ENCODE measurements at regions not wholly inside any gene's neighbourhood (a gene's known extent, or its start where the extent isn't known, plus 50 kb on each side); places are given as distances from the start of the nearest gene placed in this dataset.

- no peaks in the 10 kb centered on the region for H3K36me3 ChIP-seq (ENCODE audit: insufficient read depth, low read length)
Measured at GRCh38 chr20:4459081-4459480, 210.0 kb upstream of the ADRA1D start.

GRCh38 chr20:4457566-4458543, 208.8 kb upstream of the ADRA1D start:
- H3K27me3 ChIP-seq (ENCODE audit: control insufficient read depth in 1 of 2, insufficient read depth in 2 of 2, low read length in 2 of 2), result no peaks in the 10 kb centered on the region
- no peak overlapping the region for H3K27ac ChIP-seq (ENCODE audit: low read depth, low read length)
- no peak overlapping the region for H3K9ac ChIP-seq (ENCODE audit: low read length)
- no peak overlapping the region for H3K4me3 ChIP-seq (ENCODE audit: low read depth in 1 of 2, low read length in 2 of 2)
- no peaks in the 10 kb centered on the region for H3K4me1 ChIP-seq (ENCODE audit: insufficient read depth, low read length)
- no peaks in the 10 kb centered on the region for H3K36me3 ChIP-seq (ENCODE audit: insufficient read depth, low read length)
- H3K9me3 ChIP-seq (ENCODE audit: low read length), result no peaks in the 10 kb centered on the region

More at GRCh38 chr20:4459081-4459480, 210.0 kb upstream of the ADRA1D start:
- no peak overlapping the region for H3K27ac ChIP-seq (ENCODE audit: low read depth, low read length)
- H3K9me3 ChIP-seq (ENCODE audit: low read length), result no peaks in the 10 kb centered on the region
- H3K9ac ChIP-seq (ENCODE audit: low read length), result no peak overlapping the region
- no peaks in the 10 kb centered on the region for H3K27me3 ChIP-seq (ENCODE audit: control insufficient read depth in 1 of 2, insufficient read depth in 2 of 2, low read length in 2 of 2)
- no peak overlapping the region for H3K4me3 ChIP-seq (ENCODE audit: low read depth in 1 of 2, low read length in 2 of 2)
- no peaks in the 10 kb centered on the region for H3K4me1 ChIP-seq (ENCODE audit: insufficient read depth, low read length)

- no peaks in the 10 kb centered on the region for H3K4me1 ChIP-seq (ENCODE audit: insufficient read depth, low read length)
- no peak overlapping the region for H3K27ac ChIP-seq (ENCODE audit: low read depth, low read length)
- H3K9ac ChIP-seq (ENCODE audit: low read length), result no peak overlapping the region
- no peaks in the 10 kb centered on the region for H3K27me3 ChIP-seq (ENCODE audit: control insufficient read depth in 1 of 2, insufficient read depth in 2 of 2, low read length in 2 of 2)
- H3K36me3 ChIP-seq (ENCODE audit: insufficient read depth, low read length), result no peaks in the 10 kb centered on the region
- H3K9me3 ChIP-seq (ENCODE audit: low read length), result no peaks in the 10 kb centered on the region
- H3K4me3 ChIP-seq (ENCODE audit: low read depth in 1 of 2, low read length in 2 of 2), result no peak overlapping the region
Measured at GRCh38 chr20:4455996-4456395, 206.9 kb upstream of the ADRA1D start.

GRCh38 chr20:4455301-4455701, 206.2 kb upstream of the ADRA1D start:
- Histone ChIP-seq H3K4me1 (ENCODE audit: insufficient read depth, low read length) (no peaks in the 10 kb centered on the region), H3K27ac (ENCODE audit: low read depth, low read length) (no peak overlapping the region)

GRCh38 chr20:4454111-4454510, 205.0 kb upstream of the ADRA1D start:
- Histone ChIP-seq H3K27me3 (ENCODE audit: control insufficient read depth in 1 of 2, insufficient read depth in 2 of 2, low read length in 2 of 2) (no peaks in the 10 kb centered on the region), H3K9ac (ENCODE audit: low read length) (no peak overlapping the region), H3K4me3 (ENCODE audit: low read depth in 1 of 2, low read length in 2 of 2) (no peak overlapping the region), H3K9me3 (ENCODE audit: low read length) (no peaks in the 10 kb centered on the region), H3K27ac (ENCODE audit: low read depth, low read length) (no peak overlapping the region), H3K36me3 (ENCODE audit: insufficient read depth, low read length) (no peaks in the 10 kb centered on the region), H3K4me1 (ENCODE audit: insufficient read depth, low read length) (peaks cover 7% of the 10 kb centered on the region)

More at GRCh38 chr20:4455301-4455701, 206.2 kb upstream of the ADRA1D start:
- Histone ChIP-seq H3K27me3 (ENCODE audit: control insufficient read depth in 1 of 2, insufficient read depth in 2 of 2, low read length in 2 of 2) (no peaks in the 10 kb centered on the region), H3K4me3 (ENCODE audit: low read depth in 1 of 2, low read length in 2 of 2) (no peak overlapping the region), H3K9me3 (ENCODE audit: low read length) (no peaks in the 10 kb centered on the region), H3K36me3 (ENCODE audit: insufficient read depth, low read length) (no peaks in the 10 kb centered on the region), H3K9ac (ENCODE audit: low read length) (no peak overlapping the region)

- no peaks in the 10 kb centered on the region for H3K27me3 ChIP-seq (ENCODE audit: control insufficient read depth in 1 of 2, insufficient read depth in 2 of 2, low read length in 2 of 2)
- no peaks in the 10 kb centered on the region for H3K9me3 ChIP-seq (ENCODE audit: low read length)
- peaks cover 7% of the 10 kb centered on the region for H3K4me1 ChIP-seq (ENCODE audit: insufficient read depth, low read length)
- no peak overlapping the region for H3K4me3 ChIP-seq (ENCODE audit: low read depth in 1 of 2, low read length in 2 of 2)
- no peak overlapping the region for H3K27ac ChIP-seq (ENCODE audit: low read depth, low read length)
- H3K9ac ChIP-seq (ENCODE audit: low read length), result no peak overlapping the region
- H3K36me3 ChIP-seq (ENCODE audit: insufficient read depth, low read length), result no peaks in the 10 kb centered on the region
Measured at GRCh38 chr20:4453359-4453758, 204.3 kb upstream of the ADRA1D start.

- H3K4me3 ChIP-seq (ENCODE audit: low read depth in 1 of 2, low read length in 2 of 2), result no peak overlapping the region
- H3K27ac ChIP-seq (ENCODE audit: low read depth, low read length), result no peak overlapping the region
- H3K4me1 ChIP-seq (ENCODE audit: insufficient read depth, low read length), result peaks cover 7% of the 10 kb centered on the region
- no peak overlapping the region for H3K9ac ChIP-seq (ENCODE audit: low read length)
- no peaks in the 10 kb centered on the region for H3K36me3 ChIP-seq (ENCODE audit: insufficient read depth, low read length)
- H3K27me3 ChIP-seq (ENCODE audit: control insufficient read depth in 1 of 2, insufficient read depth in 2 of 2, low read length in 2 of 2), result no peaks in the 10 kb centered on the region
- no peaks in the 10 kb centered on the region for H3K9me3 ChIP-seq (ENCODE audit: low read length)
Measured at GRCh38 chr20:4451487-4452081, 202.5 kb upstream of the ADRA1D start.

GRCh38 chr20:4449957-4450715, 201.0 kb upstream of the ADRA1D start:
- no peak overlapping the region for H3K9ac ChIP-seq (ENCODE audit: low read length)
- H3K27me3 ChIP-seq (ENCODE audit: control insufficient read depth in 1 of 2, insufficient read depth in 2 of 2, low read length in 2 of 2), result no peaks in the 10 kb centered on the region
- H3K4me3 ChIP-seq (ENCODE audit: low read depth in 1 of 2, low read length in 2 of 2), result peak overlapping the region; percentile 15 to 26
- no peaks in the 10 kb centered on the region for H3K36me3 ChIP-seq (ENCODE audit: insufficient read depth, low read length)
- no peaks in the 10 kb centered on the region for H3K9me3 ChIP-seq (ENCODE audit: low read length)
- H3K4me1 ChIP-seq (ENCODE audit: insufficient read depth, low read length), result peaks cover 7% of the 10 kb centered on the region
- no peak overlapping the region for H3K27ac ChIP-seq (ENCODE audit: low read depth, low read length)

- no peak overlapping the region for H3K4me3 ChIP-seq (ENCODE audit: low read depth in 1 of 2, low read length in 2 of 2)
- no peak overlapping the region for H3K27ac ChIP-seq (ENCODE audit: low read depth, low read length)
- H3K36me3 ChIP-seq (ENCODE audit: insufficient read depth, low read length), result no peaks in the 10 kb centered on the region
Measured at GRCh38 chr20:4445784-4446183, 196.7 kb upstream of the ADRA1D start.

GRCh38 chr20:4445331-4445730, 196.2 kb upstream of the ADRA1D start:
- Histone ChIP-seq H3K9me3 (ENCODE audit: low read length) (no peaks in the 10 kb centered on the region), H3K27ac (ENCODE audit: low read depth, low read length) (no peak overlapping the region), H3K4me1 (ENCODE audit: insufficient read depth, low read length) (peaks cover 7% of the 10 kb centered on the region), H3K4me3 (ENCODE audit: low read depth in 1 of 2, low read length in 2 of 2) (no peak overlapping the region), H3K27me3 (ENCODE audit: control insufficient read depth in 1 of 2, insufficient read depth in 2 of 2, low read length in 2 of 2) (no peaks in the 10 kb centered on the region), H3K36me3 (ENCODE audit: insufficient read depth, low read length) (no peaks in the 10 kb centered on the region), H3K9ac (ENCODE audit: low read length) (no peak overlapping the region)

More at GRCh38 chr20:4445784-4446183, 196.7 kb upstream of the ADRA1D start:
- H3K27me3 ChIP-seq (ENCODE audit: control insufficient read depth in 1 of 2, insufficient read depth in 2 of 2, low read length in 2 of 2), result no peaks in the 10 kb centered on the region
- no peak overlapping the region for H3K9ac ChIP-seq (ENCODE audit: low read length)
- peaks cover 7% of the 10 kb centered on the region for H3K4me1 ChIP-seq (ENCODE audit: insufficient read depth, low read length)
- H3K9me3 ChIP-seq (ENCODE audit: low read length), result no peaks in the 10 kb centered on the region

- H3K4me1 ChIP-seq (ENCODE audit: insufficient read depth, low read length), result no peaks in the 10 kb centered on the region
- H3K27ac ChIP-seq (ENCODE audit: low read depth, low read length), result no peak overlapping the region
- no peak overlapping the region for H3K9ac ChIP-seq (ENCODE audit: low read length)
- H3K36me3 ChIP-seq (ENCODE audit: insufficient read depth, low read length), result no peaks in the 10 kb centered on the region
- no peak overlapping the region for H3K4me3 ChIP-seq (ENCODE audit: low read depth in 1 of 2, low read length in 2 of 2)
- no peaks in the 10 kb centered on the region for H3K9me3 ChIP-seq (ENCODE audit: low read length)
- H3K27me3 ChIP-seq (ENCODE audit: control insufficient read depth in 1 of 2, insufficient read depth in 2 of 2, low read length in 2 of 2), result no peaks in the 10 kb centered on the region
Measured at GRCh38 chr20:4444404-4444803, 195.3 kb upstream of the ADRA1D start.
